ENCODE measurements at regions not wholly inside any gene's neighbourhood (a gene's known extent, or its start where the extent isn't known, plus 50 kb on each side); places are given as distances from the start of the nearest gene placed in this dataset.

- no peak for TF ChIP-seq ZNF462 (CRISPR knock-in tag; IDR thresholded peaks at IDR 0.05)
- TF ChIP-seq CTCF (conservative IDR thresholded peaks at IDR 0.05; ENCODE audit: low read depth in 2 of 2) = no peak
Measured at GRCh38 chr6:4598384-4598995, 177.7 kb upstream of the CDYL start (continued).

- H3K27me3 ChIP-seq (ENCODE audit: insufficient read depth) = no peaks in the 10 kb centered on the region
- H3K79me2 ChIP-seq (replicated peaks; ENCODE audit: insufficient read depth) = no peaks in the 10 kb centered on the region
- H3K27ac ChIP-seq (ENCODE audit: low read depth) = no peak overlapping the region
- no peak overlapping the region for H3K4me2 ChIP-seq
- no peaks in the 10 kb centered on the region for H3K36me3 ChIP-seq (ENCODE audit: insufficient read depth)
- DNase-seq (ENCODE audit: low spot score) = no peak
- no peaks in the 10 kb centered on the region for H3F3A ChIP-seq (replicated peaks; ENCODE audit: low read depth)
- no peak overlapping the region for H3K27ac Mint-ChIP-seq
- 0 out of 2 replicates have a peak, but pooled peaks cover 5% of the 10 kb centered on the region for H3K9me2 ChIP-seq (ENCODE audit: insufficient read depth)
- no peaks in the 10 kb centered on the region; the same call in 2 of the 3 replicates for H3K4me1 Mint-ChIP-seq
- no peak overlapping the region for H3K4me3 ChIP-seq
- H3K4me3 Mint-ChIP-seq = no peak overlapping the region
- no peaks in the 10 kb centered on the region for H3K4me1 ChIP-seq (ENCODE audit: insufficient read depth)
- H2AFZ ChIP-seq = no peak overlapping the region
- TF ChIP-seq NANOG (IDR thresholded peaks at IDR 0.05; ENCODE audit: borderline replicate concordance) (no peak), EZH2 (IDR thresholded peaks at IDR 0.05; ENCODE audit: low read depth, unreplicated experiment) (no peak), ETS1 (IDR thresholded peaks at IDR 0.05) (no peak), EZH2phosphoT487 (IDR thresholded peaks at IDR 0.05; ENCODE audit: unreplicated experiment) (no peak), JUNB (IDR thresholded peaks at IDR 0.05; ENCODE audit: unreplicated experiment) (no peak)
- ATAC-seq = no peak
- H3K36me3 Mint-ChIP-seq (ENCODE audit: low read depth) = no peaks in the 10 kb centered on the region
- H3K27me3 Mint-ChIP-seq (ENCODE audit: insufficient read depth, low read depth, poor library complexity) = peaks cover 2% of the 10 kb centered on the region
- no peaks in the 10 kb centered on the region for H4K20me1 ChIP-seq (replicated peaks; ENCODE audit: insufficient read depth)
- no peaks in the 10 kb centered on the region for H3K9me3 Mint-ChIP-seq
Measured at GRCh38 chr6:4593951-4594350, 182.3 kb upstream of the CDYL start.

Measured in GM23338 (cell line).